Motor neuron (in vitro differentiated cells): ENCODE measurements at regions not wholly inside any gene's neighbourhood (a gene's known extent, or its start where the extent isn't known, plus 50 kb on each side); places are given as distances from the start of the nearest gene placed in this dataset.

Experiments
- ATAC-seq, 8 experiments: fragments of 200-7000 bp; cut with Tn5 transposase; replicated peaks in 6 of 8; 2 replicates each; pipeline ENCODE4 v1.8.0; 2021; ENCODE audit warnings: mild to moderate bottlenecking in 8 of 8, moderate library complexity in 8 of 8
- H3K27ac ChIP-seq, 2 donors: fragments of 250-450 bp; sonication (Bioruptor Pico); 2 replicates each; pipeline ENCODE4 v1.9.0; 2021; ENCODE audit warnings: antibody characterized with exemption in 2 of 2, mild to moderate bottlenecking in 2 of 2, moderate library complexity in 1 of 2
- H3K4me1 ChIP-seq, 2 donors: fragments of 250-450 bp; sonication (Bioruptor Pico); replicated peaks in 1 of 2; 2 replicates each; pipeline ENCODE4 v1.6.1; 2021; ENCODE audit warnings: antibody characterized with exemption in 2 of 2, mild to moderate bottlenecking in 2 of 2, moderate library complexity in 1 of 2
- H3K4me3 ChIP-seq, 5 donors: fragments of 250-450 bp; sonication (Bioruptor Pico); 2 replicates each; pipeline ENCODE4 v1.9.0; 2021; ENCODE audit warnings: antibody characterized with exemption in 5 of 5, mild to moderate bottlenecking in 5 of 5, moderate library complexity in 4 of 5
- WGBS, 10 experiments: fragments of 450-650 bp; shearing (Covaris generic); methylation state at CpG; one replicate each; pipeline ENCODE4 v1.0.0; 2022; 5-methylcytosine and 5-hydroxymethylcytosine counted together
- in situ Hi-C, 9 experiments: fragments of 400-800 bp; cut with MboI; loops; one replicate each; pipeline ENCODE4 v1.15.0; 2021; ENCODE audit warnings: low sequenced_read_pairs in 9 of 9, low pct_unique_long_range_greater_than_20kb in 2 of 9; ENCODE audit not compliant: unreplicated experiment in 9 of 9

GRCh38 chr4:17142232-17142711 is 243.8 kb upstream of the LDB2 start:
- in situ Hi-C loops: no loop called here
- Histone ChIP-seq H3K4me1 (no peaks in the 10 kb centered on the region), H3K27ac (no peak overlapping the region), H3K4me3 (no peak overlapping the region)
- ATAC-seq: peak in 3 of 8 experiments; percentile 83 to 98 (median 96)

DNA sequence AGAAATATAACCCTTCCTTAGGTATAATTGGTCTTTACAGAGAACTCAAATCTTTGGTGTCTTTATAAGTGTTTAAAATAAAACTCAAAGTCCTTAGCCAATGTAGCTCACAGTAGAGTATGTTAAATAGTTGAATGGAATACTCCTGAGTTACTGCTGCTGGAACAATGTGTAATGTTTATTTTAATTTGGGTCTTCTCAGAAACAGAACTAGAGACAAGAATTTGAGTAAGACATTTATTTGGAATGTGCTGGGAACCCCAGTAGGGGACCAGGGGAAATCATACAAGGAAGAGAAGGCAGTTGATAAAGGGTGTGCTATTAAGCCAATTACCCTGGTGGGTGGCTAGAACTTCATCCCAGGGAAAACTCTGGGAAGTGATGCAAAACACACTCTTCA is 240.4 kb upstream of the LDB2 start:
- Histone ChIP-seq H3K4me3 (no peak overlapping the region), H3K27ac (no peak overlapping the region), H3K4me1 (peaks cover 3 to 15% of the 10 kb centered on the region in 2 donors)
- ATAC-seq: no peak
- in situ Hi-C loops: no loop called here

GRCh38 chr4:17134565-17134964 is 236.1 kb upstream of the LDB2 start:
- in situ Hi-C loops: no loop called here
- ATAC-seq: peak in 2 of 8 experiments; percentile 78 to 81
- Histone ChIP-seq H3K4me1 (peaks cover 6 to 16% of the 10 kb centered on the region in 2 donors), H3K4me3 (no peak overlapping the region), H3K27ac (no peak overlapping the region)

GRCh38 chr4:17134100-17134499 is 235.7 kb upstream of the LDB2 start:
- no peak overlapping the region for H3K27ac ChIP-seq
- peaks cover 6 to 16% of the 10 kb centered on the region in 2 donors for H3K4me1 ChIP-seq
- in situ Hi-C loops: no loop called here
- peak in 5 of 8 experiments; percentile 19 to 74 (median 31) for ATAC-seq
- no peak overlapping the region for H3K4me3 ChIP-seq
- 0 to 83% (median 42%) methylated on average over 1 to 3 of the region's 3 CpGs; no CpG with 5 or more reads in 1 of the 10 experiments for WGBS, 10 experiments

DNA sequence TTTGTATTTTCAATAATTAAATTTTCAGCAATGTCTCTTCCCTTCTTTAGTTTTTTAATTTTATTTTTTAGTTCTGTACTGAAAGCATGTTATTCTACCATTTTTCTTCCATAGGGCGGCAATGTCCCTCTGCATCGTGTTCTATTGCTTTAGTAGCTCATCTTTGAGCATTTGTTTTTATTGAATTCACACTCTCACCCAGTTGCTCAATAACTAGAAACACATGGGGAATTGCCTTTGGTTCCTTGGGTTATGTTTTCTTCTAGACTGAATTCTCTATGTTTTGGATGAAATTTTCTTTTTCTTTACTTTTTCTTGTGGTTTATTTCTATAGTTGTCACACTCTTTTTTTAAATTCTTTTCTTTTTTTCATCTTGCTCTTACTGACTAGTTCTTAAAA is 233.8 kb upstream of the LDB2 start:
- ATAC-seq: no peak
- Histone ChIP-seq H3K27ac (no peak overlapping the region), H3K4me1 (peaks cover 6 to 16% of the 10 kb centered on the region in 2 donors), H3K4me3 (no peak overlapping the region)
- in situ Hi-C loops: no loop called here
- WGBS, 10 experiments: 35 to 100% (median 90%) methylated on average over 1 to 2 of the region's 2 CpGs

DNA sequence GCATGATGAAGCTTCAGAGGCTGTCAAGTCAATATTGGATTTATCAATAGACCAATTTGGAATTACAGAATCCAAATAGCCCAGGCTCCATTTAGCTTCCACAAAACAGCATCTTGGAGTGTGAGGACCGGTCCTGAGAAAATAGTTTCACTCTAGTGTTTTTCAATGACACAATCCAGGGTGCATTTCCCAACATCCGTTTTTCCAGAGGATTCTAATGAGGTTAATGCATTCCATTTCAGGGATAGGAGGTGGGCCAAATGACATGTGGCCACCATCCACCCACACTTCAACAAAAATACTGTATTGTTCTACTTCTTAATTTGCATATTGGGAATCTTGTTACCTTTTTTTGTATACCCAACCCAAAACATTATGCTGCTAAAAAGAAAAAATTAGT is 229.8 kb upstream of the LDB2 start:
- peak in 1 of 8 experiments; percentile 38 for ATAC-seq
- in situ Hi-C loops: no loop called here
- peaks cover 0 to 4% of the 10 kb centered on the region in 2 donors for H3K4me1 ChIP-seq
- 0 to 100% (median 72%) methylated on average over 1 to 2 of the region's 2 CpGs; no CpG with 5 or more reads in 2 of the 10 experiments for WGBS, 10 experiments
- H3K4me3 ChIP-seq: no peak overlapping the region
- H3K27ac ChIP-seq: no peak overlapping the region

DNA sequence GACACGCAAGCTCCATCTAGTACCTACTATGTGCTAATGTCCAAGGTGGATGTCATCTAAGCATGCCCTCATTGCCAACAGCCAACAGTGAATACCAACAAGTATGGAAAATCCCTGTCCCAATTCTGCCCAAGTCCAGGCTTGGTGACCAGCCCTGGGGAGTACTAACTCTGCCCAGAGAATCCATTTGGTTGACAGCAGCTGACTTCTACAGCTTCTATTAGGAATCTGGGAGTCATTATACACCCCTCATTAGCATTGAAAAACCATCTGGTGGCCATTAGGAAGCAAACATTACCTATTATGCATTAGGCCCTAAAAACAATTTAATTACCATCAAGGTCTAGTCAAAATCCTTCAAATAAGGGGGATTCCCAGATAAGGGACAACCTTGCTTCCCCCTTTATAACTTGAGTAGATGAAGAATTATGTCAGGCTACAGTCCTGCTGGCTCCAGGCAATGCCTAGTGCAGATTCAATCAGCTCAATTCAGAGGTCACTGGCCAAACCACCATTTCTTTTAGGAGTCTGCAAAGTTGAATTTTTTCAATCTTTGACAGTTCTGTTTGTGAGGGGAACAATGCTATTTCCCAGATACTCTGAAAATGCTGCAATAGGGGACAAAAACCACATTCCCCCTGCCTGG is 228.0 kb upstream of the LDB2 start:
- in situ Hi-C loops: no loop called here
- 27 to 100% (median 100%) methylated on average over 1 of the region's 1 CpG; no CpG with 5 or more reads in 2 of the 10 experiments for WGBS, 10 experiments
- peaks cover 0 to 4% of the 10 kb centered on the region in 2 donors for H3K4me1 ChIP-seq
- ATAC-seq: peak in 6 of 8 experiments; percentile 59 to 81 (median 63)
- H3K27ac ChIP-seq: no peak overlapping the region
- H3K4me3 ChIP-seq: no peak overlapping the region

GRCh38 chr4:17124767-17125166 is 226.3 kb upstream of the LDB2 start:
- in situ Hi-C loops: no loop called here
- H3K4me3 ChIP-seq: no peak overlapping the region
- ATAC-seq: no peak
- H3K27ac ChIP-seq: no peak overlapping the region
- peaks cover 0 to 4% of the 10 kb centered on the region in 2 donors for H3K4me1 ChIP-seq
- 80 to 100% (median 93%) methylated on average over 2 to 4 of the region's 4 CpGs for WGBS, 10 experiments

- Histone ChIP-seq H3K4me3 (no peak overlapping the region), H3K27ac (no peak overlapping the region), H3K4me1 (peaks cover 0 to 6% of the 10 kb centered on the region in 2 donors)
- WGBS, 10 experiments: 0 to 100% (median 54%) methylated on average over 1 of the region's 1 CpG; no CpG with 5 or more reads in 3 of the 10 experiments
- in situ Hi-C loops: no loop called here
- no peak for ATAC-seq
These were observed 222.3 kb upstream of the LDB2 start for GRCh38 chr4:17120761-17121160.

DNA sequence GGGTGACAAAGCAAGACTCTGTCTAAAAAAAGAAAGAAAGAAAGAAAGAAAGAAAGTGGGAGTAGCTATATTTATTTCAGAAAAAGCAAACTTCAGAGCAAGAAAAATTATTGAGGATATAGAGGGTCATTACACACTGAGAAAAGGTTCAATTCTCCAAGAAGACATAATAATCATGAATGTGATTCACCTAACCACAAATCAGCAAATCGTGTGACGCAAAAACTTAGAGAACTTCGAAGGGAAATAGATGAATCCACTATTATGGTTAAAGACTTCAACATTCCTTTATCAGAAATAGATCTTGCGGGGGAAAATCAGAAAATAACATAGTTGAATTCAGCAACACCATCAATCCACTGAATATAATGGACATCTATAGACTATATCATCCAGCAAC is 219.3 kb upstream of the LDB2 start:
- in situ Hi-C loops: no loop called here
- no peak for ATAC-seq
- no peak overlapping the region for H3K27ac ChIP-seq

DNA sequence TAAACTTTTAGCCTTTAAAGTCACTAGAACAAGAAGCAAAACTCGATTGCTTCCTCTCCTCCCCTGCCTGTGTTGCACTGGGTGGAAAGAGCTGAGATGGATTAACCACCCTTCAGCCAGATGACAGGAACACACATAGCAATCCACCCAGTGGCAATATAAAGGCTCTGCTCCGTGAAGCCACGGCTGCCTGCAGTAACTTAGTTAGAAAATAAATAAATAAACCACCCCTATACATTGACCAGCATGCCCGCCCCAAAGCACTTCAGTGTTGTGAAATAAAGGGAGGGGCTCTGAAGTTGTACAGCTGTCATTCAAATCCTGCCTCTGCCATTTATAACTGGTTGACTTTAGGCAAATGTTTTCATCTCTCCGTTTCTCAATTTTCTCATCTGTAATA is 217.1 kb upstream of the LDB2 start:
- H3K4me1 ChIP-seq: peaks cover 8 to 19% of the 10 kb centered on the region in 2 donors
- no peak overlapping the region for H3K4me3 ChIP-seq
- in situ Hi-C loops: no loop called here
- WGBS, 10 experiments: 53 to 100% (median 70%) methylated on average over 1 to 5 of the region's 5 CpGs; no CpG with 5 or more reads in 1 of the 10 experiments
- ATAC-seq: peak in 6 of 8 experiments; percentile 19 to 89 (median 42)
- no peak overlapping the region for H3K27ac ChIP-seq

More for the DNA sequence above, 219.3 kb upstream of the LDB2 start:
- H3K4me3 ChIP-seq: no peak overlapping the region
- WGBS, 10 experiments: 60 to 97% (median 87%) methylated on average over 2 to 4 of the region's 4 CpGs; no CpG with 5 or more reads in 1 of the 10 experiments
- H3K4me1 ChIP-seq: peaks cover 0 to 8% of the 10 kb centered on the region in 2 donors

DNA sequence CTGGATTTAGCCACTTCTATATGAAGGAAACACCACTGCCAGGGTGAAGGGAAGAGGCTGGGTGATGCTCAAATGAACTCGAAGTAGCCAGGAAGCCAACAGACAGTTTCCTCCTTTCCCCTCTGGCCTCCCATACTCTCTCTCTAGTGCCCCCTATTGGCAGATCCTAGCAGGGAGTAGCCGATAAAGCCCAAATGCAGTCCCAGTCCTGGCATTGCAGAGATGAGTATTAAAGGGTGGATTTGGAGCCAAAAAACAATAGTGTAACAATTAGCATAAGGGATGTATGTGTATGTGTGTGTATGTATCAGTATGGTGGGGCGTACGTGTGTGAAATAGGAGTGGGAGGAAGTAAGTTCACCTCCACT is 213.8 kb upstream of the LDB2 start:
- Histone ChIP-seq H3K4me1 (peaks cover 8 to 19% of the 10 kb centered on the region in 2 donors), H3K27ac (no peak overlapping the region), H3K4me3 (no peak overlapping the region)
- 8 to 100% (median 67%) methylated on average over 1 to 4 of the region's 4 CpGs for WGBS, 10 experiments
- in situ Hi-C loops: no loop called here
- peak in 6 of 8 experiments; percentile 28 to 75 (median 38) for ATAC-seq

DNA sequence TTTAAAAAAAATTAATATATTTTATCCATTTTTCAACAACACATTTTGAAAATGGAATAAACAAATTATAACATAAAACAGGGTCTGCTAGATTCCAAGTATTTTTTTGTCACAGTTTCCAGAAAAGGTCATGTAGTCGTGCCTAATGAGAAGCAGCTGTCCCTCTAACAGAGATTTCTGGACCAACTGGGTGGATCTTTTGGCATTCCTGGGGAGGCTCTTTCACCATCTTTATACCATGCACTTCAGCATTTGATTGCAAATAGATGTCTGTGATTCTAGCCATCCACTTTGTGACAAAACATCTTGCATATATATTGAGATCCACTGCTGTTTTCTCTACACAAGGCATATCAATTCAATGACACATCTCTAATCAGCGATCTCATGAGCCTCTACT is 210.7 kb upstream of the LDB2 start:
- in situ Hi-C loops: no loop called here
- peaks cover 8 to 11% of the 10 kb centered on the region in 2 donors for H3K4me1 ChIP-seq
- peak in 2 of 8 experiments; percentile 27 to 29 for ATAC-seq
- 14 to 86% (median 67%) methylated on average over 1 to 2 of the region's 2 CpGs; no CpG with 5 or more reads in 2 of the 10 experiments for WGBS, 10 experiments
- H3K4me3 ChIP-seq: no peak overlapping the region
- no peak overlapping the region for H3K27ac ChIP-seq

DNA sequence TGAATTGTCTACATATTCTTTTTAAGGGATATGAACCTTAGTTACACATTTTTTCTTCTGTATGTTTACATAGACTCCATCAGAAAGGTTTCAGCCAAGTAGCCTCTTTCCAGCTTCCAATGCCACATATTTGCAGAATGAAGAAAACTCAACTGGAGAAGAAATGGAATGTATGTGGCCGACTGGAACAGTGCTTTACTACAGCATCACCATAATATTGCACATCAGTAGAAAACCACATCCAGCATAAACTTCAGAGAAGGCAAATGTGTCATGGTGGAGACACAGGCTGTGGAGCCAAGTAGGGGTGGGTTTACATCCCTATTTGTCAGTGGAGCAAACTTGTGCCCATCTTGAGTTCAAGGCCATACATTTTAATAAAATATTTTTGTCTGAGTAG is 204.8 kb upstream of the LDB2 start:
- WGBS, 10 experiments: 0 to 86% (median 56%) methylated on average over 1 of the region's 1 CpG; no CpG with 5 or more reads in 4 of the 10 experiments
- no peak for ATAC-seq
- Histone ChIP-seq H3K4me3 (no peak overlapping the region), H3K27ac (no peak overlapping the region), H3K4me1 (no peaks in the 10 kb centered on the region)
- in situ Hi-C loops: no loop called here
